ENCODE measurements at regions not wholly inside any gene's neighbourhood (a gene's known extent, or its start where the extent isn't known, plus 50 kb on each side); places are given as distances from the start of the nearest gene placed in this dataset.

DNA sequence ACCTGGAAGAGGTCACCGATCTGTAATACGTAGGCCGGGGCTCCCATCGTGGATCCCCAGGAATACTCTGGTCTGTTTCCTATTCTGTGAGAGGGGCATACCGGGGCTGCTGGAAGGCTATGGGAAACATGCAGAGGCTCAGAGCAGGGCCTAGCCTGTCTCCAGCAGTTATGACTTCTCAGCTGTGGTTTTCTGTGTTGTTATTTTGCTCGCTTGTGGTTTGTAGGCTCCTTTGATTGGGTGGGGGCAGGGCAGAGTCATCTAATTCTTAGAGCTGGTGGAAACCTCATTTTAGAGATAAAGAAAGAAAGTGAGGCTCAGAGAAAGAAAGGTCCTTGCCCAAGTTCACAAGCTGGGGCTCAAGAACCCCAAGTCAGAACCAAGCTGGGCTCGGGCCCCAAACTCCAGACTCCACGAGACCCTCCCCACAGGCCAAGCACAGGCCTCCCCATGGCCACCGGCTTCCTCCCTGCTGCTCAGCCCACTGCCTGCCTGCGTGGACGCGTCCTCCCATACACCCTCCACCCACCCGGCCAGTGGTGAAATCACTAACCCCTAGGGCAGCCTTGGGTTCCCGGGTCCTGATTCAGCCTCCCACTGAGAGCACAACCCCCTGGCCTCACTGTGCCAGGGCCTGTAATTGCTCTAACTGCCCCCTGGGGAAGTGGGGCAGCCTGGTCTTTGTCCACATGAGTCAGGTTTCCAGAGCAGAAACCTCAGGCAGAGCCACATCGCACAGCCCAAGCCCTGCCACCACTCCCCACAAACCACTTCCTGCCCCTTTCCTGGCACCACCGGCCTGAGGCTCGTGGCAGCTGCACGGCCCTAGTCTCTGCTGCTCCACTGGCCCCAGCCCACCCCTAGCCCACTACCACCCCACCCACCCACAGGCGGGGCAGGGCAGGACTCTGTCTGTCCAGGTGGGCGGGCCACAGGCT lies 270.8 kb downstream of the UACA start:
- Histone ChIP-seq H3K27ac (ENCODE audit: low read length) (no peak overlapping the region), H3K36me3 (ENCODE audit: control insufficient read depth in 1 of 2, insufficient read depth in 2 of 2, low read length in 2 of 2) (no peaks in the 10 kb centered on the region), H3K9me3 (ENCODE audit: control insufficient read depth in 1 of 2, low read length in 2 of 2) (no peaks in the 10 kb centered on the region), H3K4me3 (ENCODE audit: low read depth in 1 of 2, low read length in 2 of 2) (no peak overlapping the region), H3K4me1 (ENCODE audit: control insufficient read depth in 1 of 2, insufficient read depth in 2 of 2, low read length in 2 of 2) (peaks cover 4 to 6% of the 10 kb centered on the region in 2 donors), H3K27me3 (ENCODE audit: low read depth, low read length) (no peaks in the 10 kb centered on the region)

DNA sequence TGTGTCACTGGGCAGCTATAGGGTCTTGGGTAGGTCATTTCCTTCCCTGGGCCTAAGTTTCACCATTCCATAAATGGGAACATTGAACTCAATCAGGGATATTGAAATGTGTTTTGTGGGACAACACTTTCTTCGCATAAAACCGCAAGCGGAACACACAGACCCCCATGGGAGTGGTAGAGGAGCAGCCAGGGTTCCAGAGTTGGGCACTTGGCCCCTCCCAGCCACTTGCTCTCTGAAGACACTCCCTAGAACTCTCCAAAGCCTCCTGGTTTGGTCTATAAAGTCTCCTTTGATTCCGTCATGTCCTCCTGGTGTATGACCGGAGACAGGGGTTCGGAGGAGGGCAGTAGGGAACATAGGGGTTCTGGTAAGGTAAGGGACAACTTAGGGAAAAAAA lies 271.7 kb downstream of the UACA start:
- Histone ChIP-seq H3K4me1 (ENCODE audit: control insufficient read depth in 1 of 2, insufficient read depth in 2 of 2, low read length in 2 of 2) (peaks cover 4 to 6% of the 10 kb centered on the region in 2 donors), H3K27ac (ENCODE audit: low read length) (no peak overlapping the region), H3K4me3 (ENCODE audit: low read depth in 1 of 2, low read length in 2 of 2) (no peak overlapping the region), H3K36me3 (ENCODE audit: control insufficient read depth in 1 of 2, insufficient read depth in 2 of 2, low read length in 2 of 2) (no peaks in the 10 kb centered on the region), H3K9me3 (ENCODE audit: control insufficient read depth in 1 of 2, low read length in 2 of 2) (no peaks in the 10 kb centered on the region), H3K27me3 (ENCODE audit: low read depth, low read length) (no peaks in the 10 kb centered on the region)

DNA sequence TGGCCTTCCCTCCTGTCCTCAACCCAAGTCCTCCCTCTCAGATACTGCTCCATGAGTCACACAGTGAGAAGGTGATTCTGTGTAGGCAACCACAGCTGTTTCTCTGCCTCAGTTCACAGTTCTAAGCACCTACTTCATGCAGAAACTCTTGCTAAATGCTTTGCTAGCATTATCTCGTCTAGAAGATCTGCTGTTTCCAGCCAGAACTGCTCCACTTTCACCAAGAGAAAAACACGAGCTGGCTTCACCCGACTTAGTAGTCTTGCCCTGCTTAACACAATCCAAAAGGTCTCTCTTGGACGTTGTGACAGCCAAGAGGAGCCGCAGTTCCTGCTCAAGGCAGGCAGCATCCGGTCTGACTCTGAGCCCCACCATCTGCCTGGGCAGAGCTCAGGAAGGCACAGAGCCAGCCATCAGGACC lies 272.1 kb downstream of the UACA start:
- Histone ChIP-seq H3K4me1 (ENCODE audit: control insufficient read depth in 1 of 2, insufficient read depth in 2 of 2, low read length in 2 of 2) (peaks cover 4 to 6% of the 10 kb centered on the region in 2 donors), H3K27me3 (ENCODE audit: low read depth, low read length) (no peaks in the 10 kb centered on the region), H3K4me3 (ENCODE audit: low read depth in 1 of 2, low read length in 2 of 2) (no peak overlapping the region), H3K9me3 (ENCODE audit: control insufficient read depth in 1 of 2, low read length in 2 of 2) (no peaks in the 10 kb centered on the region), H3K36me3 (ENCODE audit: control insufficient read depth in 1 of 2, insufficient read depth in 2 of 2, low read length in 2 of 2) (no peaks in the 10 kb centered on the region), H3K27ac (ENCODE audit: low read length) (no peak overlapping the region)

DNA sequence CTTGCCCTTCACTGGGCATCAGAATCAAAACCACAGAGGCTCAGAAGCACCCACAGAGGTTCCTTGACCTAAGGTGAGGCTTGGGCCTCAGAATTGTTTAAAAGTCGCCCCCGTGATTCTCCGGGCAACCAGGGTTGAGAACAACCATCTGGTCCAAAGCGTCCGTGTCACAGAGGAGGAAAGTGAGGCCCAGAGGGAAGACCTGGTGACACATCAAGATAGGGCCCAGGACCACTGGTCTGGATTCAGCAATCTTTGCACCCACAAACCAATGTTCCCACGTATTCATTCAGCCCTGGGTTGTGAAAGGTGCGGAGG lies 272.6 kb downstream of the UACA start:
- peaks cover 4 to 6% of the 10 kb centered on the region in 2 donors for H3K4me1 ChIP-seq (ENCODE audit: control insufficient read depth in 1 of 2, insufficient read depth in 2 of 2, low read length in 2 of 2)
- H3K36me3 ChIP-seq (ENCODE audit: control insufficient read depth in 1 of 2, insufficient read depth in 2 of 2, low read length in 2 of 2): no peaks in the 10 kb centered on the region
- H3K9me3 ChIP-seq (ENCODE audit: control insufficient read depth in 1 of 2, low read length in 2 of 2): no peaks in the 10 kb centered on the region
- H3K4me3 ChIP-seq (ENCODE audit: low read depth in 1 of 2, low read length in 2 of 2): no peak overlapping the region
- H3K27ac ChIP-seq (ENCODE audit: low read length): no peak overlapping the region
- H3K27me3 ChIP-seq (ENCODE audit: low read depth, low read length): no peaks in the 10 kb centered on the region

DNA sequence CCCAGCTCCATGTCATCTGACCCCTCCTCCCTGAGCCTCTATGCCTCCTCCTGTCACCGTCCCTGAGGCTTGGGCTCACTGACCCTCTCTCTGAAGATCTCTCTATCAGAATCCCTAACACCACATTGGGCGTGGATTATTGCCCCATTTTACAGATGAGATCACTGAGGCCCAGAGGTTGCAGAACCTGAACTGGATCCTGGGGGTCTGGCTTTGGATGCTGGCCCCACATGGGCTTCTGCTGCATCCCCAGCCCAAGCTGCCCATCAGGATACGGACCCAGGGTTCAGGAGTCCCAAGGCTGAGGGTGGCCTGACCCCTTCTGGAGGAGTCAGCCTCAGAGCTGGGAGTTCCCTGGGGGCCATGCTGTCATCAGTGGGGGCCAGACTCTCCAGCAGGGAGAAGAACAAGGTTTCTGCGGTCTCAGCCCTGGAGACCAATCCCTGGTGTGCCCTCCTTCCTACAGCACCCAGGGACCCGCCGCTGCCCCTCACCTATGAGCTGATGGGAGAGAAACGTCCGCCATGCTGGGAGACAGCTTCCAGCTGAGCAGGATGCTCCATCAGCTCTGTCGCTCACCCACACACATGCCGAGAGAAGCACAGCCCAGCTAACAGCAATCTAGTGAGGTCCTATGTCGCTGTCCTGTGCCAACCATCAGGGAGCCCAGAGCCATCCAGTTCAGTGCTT lies 273.1 kb downstream of the UACA start:
- Histone ChIP-seq H3K27ac (ENCODE audit: low read length) (no peak overlapping the region), H3K27me3 (ENCODE audit: low read depth, low read length) (no peaks in the 10 kb centered on the region), H3K36me3 (ENCODE audit: control insufficient read depth in 1 of 2, insufficient read depth in 2 of 2, low read length in 2 of 2) (no peaks in the 10 kb centered on the region), H3K4me3 (ENCODE audit: low read depth in 1 of 2, low read length in 2 of 2) (no peak overlapping the region), H3K9me3 (ENCODE audit: control insufficient read depth in 1 of 2, low read length in 2 of 2) (no peaks in the 10 kb centered on the region), H3K4me1 (ENCODE audit: control insufficient read depth in 1 of 2, insufficient read depth in 2 of 2, low read length in 2 of 2) (peaks cover 4 to 6% of the 10 kb centered on the region in 2 donors)

DNA sequence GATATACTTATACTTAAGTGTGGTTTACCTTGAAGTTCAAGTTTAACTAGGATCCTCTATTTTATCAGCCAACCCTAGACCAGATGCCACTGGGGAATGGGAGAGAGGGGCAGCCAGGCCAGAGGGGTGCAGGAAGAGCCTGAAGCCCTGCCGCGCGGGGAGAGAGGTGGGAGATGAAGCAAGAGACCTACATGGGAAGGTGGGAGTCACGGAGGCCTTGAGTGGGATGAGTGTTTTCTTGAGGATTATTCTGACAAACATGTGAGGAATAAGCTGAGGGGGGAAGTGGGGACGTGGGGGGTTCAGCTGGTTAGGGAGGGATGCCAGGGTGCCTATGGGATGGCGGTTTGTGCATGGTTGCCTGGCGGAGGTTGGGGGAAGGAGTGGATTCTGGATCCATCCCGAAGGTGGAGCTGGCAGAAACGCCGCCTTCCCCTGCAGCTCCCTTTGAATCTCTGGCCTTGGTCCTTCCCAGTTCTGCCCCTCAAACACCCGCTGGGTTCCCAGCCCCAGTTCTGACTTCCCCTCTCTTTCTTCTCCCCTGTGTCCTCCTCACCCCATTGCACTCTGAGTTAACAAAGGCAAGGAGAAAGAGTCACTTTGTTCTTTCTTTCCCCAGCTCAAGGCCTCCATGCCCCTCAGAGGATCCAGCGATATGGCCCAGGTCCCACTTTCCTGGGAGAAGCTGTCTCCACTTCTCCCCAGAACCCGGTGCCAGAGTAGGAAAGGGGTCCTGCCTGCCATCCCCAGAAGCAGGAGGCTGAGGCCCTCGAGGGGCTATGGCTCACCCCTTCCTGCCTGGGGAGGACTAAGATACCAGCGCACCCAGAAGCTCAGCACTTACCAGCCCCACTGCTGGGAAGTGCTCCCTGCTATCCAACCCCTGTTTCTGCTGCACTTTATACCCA lies 274.2 kb downstream of the UACA start:
- no peaks in the 10 kb centered on the region for H3K36me3 ChIP-seq (ENCODE audit: control insufficient read depth in 1 of 2, insufficient read depth in 2 of 2, low read length in 2 of 2)
- no peak overlapping the region for H3K4me3 ChIP-seq (ENCODE audit: low read depth in 1 of 2, low read length in 2 of 2)
- no peak overlapping the region for H3K27ac ChIP-seq (ENCODE audit: low read length)
- H3K27me3 ChIP-seq (ENCODE audit: low read depth, low read length): no peaks in the 10 kb centered on the region
- H3K9me3 ChIP-seq (ENCODE audit: control insufficient read depth in 1 of 2, low read length in 2 of 2): no peaks in the 10 kb centered on the region
- H3K4me1 ChIP-seq (ENCODE audit: control insufficient read depth in 1 of 2, insufficient read depth in 2 of 2, low read length in 2 of 2): peaks cover 4% of the 10 kb centered on the region in 2 donors

DNA sequence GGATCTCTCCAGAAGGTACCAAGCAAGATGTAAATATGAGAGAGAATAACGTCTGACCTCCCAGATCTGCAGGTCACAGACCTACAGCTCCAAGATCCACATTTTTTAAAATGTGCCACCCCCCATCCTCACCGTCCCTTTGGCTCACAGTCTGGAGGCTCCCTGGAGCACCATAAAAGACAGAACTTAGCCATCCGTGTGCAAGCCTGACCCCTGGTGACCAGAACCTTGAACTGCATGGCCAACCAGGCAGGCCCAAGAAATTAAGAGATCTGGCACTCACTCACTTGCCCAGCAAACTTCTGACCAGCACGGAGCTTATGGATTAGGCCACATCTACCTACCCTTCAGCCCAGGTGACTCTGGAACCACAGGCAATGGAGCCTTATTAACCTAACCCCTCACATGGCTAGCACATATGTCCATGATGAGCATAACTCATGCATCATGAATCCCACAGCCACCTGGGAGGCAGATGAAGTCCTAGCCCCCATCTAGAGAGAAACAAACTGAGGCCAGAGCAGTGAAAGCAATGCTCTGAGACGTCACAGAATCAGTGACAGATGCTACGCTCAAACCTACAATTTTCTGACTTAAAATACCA lies 275.3 kb downstream of the UACA start:
- Histone ChIP-seq H3K36me3 (ENCODE audit: control insufficient read depth in 1 of 2, insufficient read depth in 2 of 2, low read length in 2 of 2) (no peaks in the 10 kb centered on the region), H3K27ac (ENCODE audit: low read length) (no peak overlapping the region), H3K9me3 (ENCODE audit: control insufficient read depth in 1 of 2, low read length in 2 of 2) (no peaks in the 10 kb centered on the region), H3K4me3 (ENCODE audit: low read depth in 1 of 2, low read length in 2 of 2) (no peak overlapping the region), H3K27me3 (ENCODE audit: low read depth, low read length) (no peaks in the 10 kb centered on the region), H3K4me1 (ENCODE audit: control insufficient read depth in 1 of 2, insufficient read depth in 2 of 2, low read length in 2 of 2) (peaks cover 0 to 4% of the 10 kb centered on the region in 2 donors)

DNA sequence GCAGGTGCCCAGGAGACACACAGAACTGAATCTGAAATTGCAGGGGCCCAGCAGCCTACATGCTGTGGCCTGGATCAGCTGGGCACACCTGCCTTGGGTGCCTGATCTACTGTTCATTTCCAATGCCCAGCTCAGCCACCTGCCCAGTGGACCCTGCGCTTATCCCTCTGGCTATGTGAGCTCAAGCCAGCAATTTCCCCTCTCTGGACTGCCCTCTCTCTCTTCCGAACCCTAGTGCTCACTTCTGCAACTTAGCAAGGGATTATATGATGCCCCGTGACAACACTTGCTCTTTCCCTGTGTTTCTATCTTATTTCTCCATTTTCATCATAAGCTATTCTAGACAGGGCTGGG lies 276.0 kb downstream of the UACA start:
- no peaks in the 10 kb centered on the region for H3K27me3 ChIP-seq (ENCODE audit: low read depth, low read length)
- no peak overlapping the region for H3K4me3 ChIP-seq (ENCODE audit: low read depth in 1 of 2, low read length in 2 of 2)
- H3K4me1 ChIP-seq (ENCODE audit: control insufficient read depth in 1 of 2, insufficient read depth in 2 of 2, low read length in 2 of 2): peaks cover 0 to 4% of the 10 kb centered on the region in 2 donors
- no peaks in the 10 kb centered on the region for H3K36me3 ChIP-seq (ENCODE audit: control insufficient read depth in 1 of 2, insufficient read depth in 2 of 2, low read length in 2 of 2)
- no peaks in the 10 kb centered on the region for H3K9me3 ChIP-seq (ENCODE audit: control insufficient read depth in 1 of 2, low read length in 2 of 2)
- no peak overlapping the region for H3K27ac ChIP-seq (ENCODE audit: low read length)

DNA sequence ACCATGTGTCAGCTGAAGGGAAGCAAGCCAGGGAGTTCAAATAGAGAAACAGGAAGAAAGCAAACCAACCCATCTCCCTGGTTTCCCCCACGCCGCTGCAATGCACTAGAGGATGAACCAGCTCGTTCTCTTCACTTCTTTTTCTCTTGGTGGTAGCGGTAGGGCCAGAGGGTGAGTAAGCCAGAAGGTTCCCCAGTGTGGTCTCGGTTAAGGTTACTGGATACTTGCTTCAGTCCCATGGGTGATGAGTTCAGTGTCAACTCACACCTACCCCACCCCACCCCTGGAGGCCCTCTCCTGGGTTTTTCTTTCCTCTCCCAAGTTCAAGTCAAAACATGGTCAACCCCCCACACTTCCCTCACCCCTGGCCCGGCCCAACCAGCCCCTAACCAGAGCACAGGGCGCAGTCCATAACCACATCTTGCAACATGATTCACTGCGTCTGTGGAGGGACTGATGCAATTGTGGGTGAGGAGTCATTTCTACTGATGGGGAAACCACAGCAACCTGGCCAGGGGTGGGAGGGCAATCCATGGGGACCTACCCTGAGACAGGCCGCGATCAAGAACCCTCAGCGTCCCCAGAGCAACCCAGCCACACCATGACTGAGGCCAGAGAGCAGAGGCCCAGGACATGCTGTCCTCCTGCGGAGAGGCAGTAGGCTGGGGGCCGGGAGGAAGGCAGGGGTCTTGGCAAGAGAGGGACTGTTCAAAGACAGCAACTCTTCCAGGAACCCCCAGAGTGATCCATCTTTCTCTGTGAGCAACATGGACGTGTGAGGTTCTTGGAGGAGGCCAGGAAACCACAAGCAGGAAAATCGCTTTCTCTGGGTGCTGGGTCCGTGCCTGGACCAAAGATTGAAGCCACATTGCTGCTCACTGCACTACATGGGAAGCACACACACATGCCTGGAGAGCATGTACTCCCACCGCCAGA lies 276.6 kb downstream of the UACA start:
- no peaks in the 10 kb centered on the region for H3K4me1 ChIP-seq (ENCODE audit: control insufficient read depth in 1 of 2, insufficient read depth in 2 of 2, low read length in 2 of 2)
- no peak overlapping the region for H3K4me3 ChIP-seq (ENCODE audit: low read depth in 1 of 2, low read length in 2 of 2)
- H3K36me3 ChIP-seq (ENCODE audit: control insufficient read depth in 1 of 2, insufficient read depth in 2 of 2, low read length in 2 of 2): no peaks in the 10 kb centered on the region
- no peaks in the 10 kb centered on the region for H3K9me3 ChIP-seq (ENCODE audit: control insufficient read depth in 1 of 2, low read length in 2 of 2)
- H3K27me3 ChIP-seq (ENCODE audit: low read depth, low read length): no peaks in the 10 kb centered on the region
- H3K27ac ChIP-seq (ENCODE audit: low read length): no peak overlapping the region

DNA sequence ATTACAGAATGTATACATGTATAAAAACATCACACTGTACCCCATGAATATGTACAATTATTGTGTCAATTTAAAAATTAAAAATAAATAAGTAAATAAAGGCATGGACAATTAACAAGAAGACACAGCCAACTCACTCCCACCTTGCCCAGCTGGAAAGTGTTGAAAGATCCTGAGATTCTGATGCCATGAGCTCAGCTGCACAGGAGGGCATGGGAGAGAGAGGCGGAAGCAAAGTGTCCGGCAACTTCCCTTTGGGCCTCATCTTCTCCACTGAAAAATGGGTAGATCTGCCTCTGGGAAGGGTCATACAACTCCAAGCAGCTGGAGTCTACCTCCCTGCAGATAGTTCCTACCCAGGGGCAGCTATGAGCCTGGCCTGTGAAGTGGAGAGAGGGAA lies 277.3 kb downstream of the UACA start:
- no peak overlapping the region for H3K27ac ChIP-seq (ENCODE audit: low read length)
- no peaks in the 10 kb centered on the region for H3K4me1 ChIP-seq (ENCODE audit: control insufficient read depth in 1 of 2, insufficient read depth in 2 of 2, low read length in 2 of 2)

More for the DNA sequence above, 277.3 kb downstream of the UACA start:
- Histone ChIP-seq H3K36me3 (ENCODE audit: control insufficient read depth in 1 of 2, insufficient read depth in 2 of 2, low read length in 2 of 2) (no peaks in the 10 kb centered on the region), H3K4me3 (ENCODE audit: low read depth in 1 of 2, low read length in 2 of 2) (no peak overlapping the region), H3K9me3 (ENCODE audit: control insufficient read depth in 1 of 2, low read length in 2 of 2) (no peaks in the 10 kb centered on the region), H3K27me3 (ENCODE audit: low read depth, low read length) (no peaks in the 10 kb centered on the region)

Measured in muscle layer of duodenum (tissue), 2 donors.